ENCODE measurements at regions not wholly inside any gene's neighbourhood (a gene's known extent, or its start where the extent isn't known, plus 50 kb on each side); places are given as distances from the start of the nearest gene placed in this dataset.

DNA sequence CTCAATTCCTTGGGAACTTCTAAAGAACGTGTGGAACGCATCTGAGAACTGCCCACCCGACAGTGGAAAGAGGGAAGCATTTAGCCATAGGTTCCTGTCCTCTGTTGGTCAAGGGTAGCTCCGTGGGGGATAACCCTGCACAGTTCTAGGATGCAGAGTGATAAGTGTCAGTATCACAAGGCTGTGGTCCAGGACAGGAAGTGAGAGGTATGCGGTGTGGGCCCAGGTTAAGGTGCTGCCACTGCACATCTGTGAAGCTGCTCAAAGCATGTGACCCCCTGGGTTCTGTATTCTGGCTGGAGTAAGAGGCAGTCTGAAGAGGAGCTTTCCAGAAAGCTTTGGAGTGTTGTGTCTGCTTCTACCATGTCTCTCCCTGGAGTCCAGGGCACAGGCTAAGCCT lies 51.7 kb upstream of the HES1 start:
- H3K9me3 ChIP-seq (ENCODE audit: control insufficient read depth, low read depth, low read length), result no peaks in the 10 kb centered on the region
- H2BK20ac ChIP-seq (ENCODE audit: low read depth, low read length, poor library complexity, severe bottlenecking), result no peak overlapping the region
- peaks cover 49 to 57% of the 10 kb centered on the region in 2 experiments for H3K4me1 Mint-ChIP-seq
- H3K4me3 Mint-ChIP-seq, result no peak overlapping the region
- no peaks in the 10 kb centered on the region for H3K23me2 ChIP-seq (ENCODE audit: insufficient read length, low read depth, low read length, poor library complexity, severe bottlenecking)
- no peak overlapping the region for H2AK5ac ChIP-seq (ENCODE audit: insufficient read length, low read length)
- no peak overlapping the region for H3K9ac ChIP-seq (ENCODE audit: extremely low read depth, insufficient read length, low read length)
- no peak overlapping the region for H4K91ac ChIP-seq (ENCODE audit: insufficient read length, low read depth, low read length)
- no peak overlapping the region for H2BK12ac ChIP-seq (ENCODE audit: insufficient read length, low read depth, low read length)
- H2BK15ac ChIP-seq (ENCODE audit: low read depth, low read length), result no peak overlapping the region
- no peak overlapping the region for H3K23ac ChIP-seq (ENCODE audit: insufficient read length, low read depth, low read length)
- no peak overlapping the region for H3K56ac ChIP-seq (ENCODE audit: insufficient read length, low read depth, low read length)
- no peak for TF ChIP-seq CTCF (conservative IDR thresholded peaks at IDR 0.05)
- H3K27me3 Mint-ChIP-seq (ENCODE audit: low read depth), result peaks cover 21% of the 10 kb centered on the region
- DNase-seq, result no peak
- no peak overlapping the region for H3K18ac ChIP-seq (ENCODE audit: insufficient read length, low read depth, low read length)
- no peaks in the 10 kb centered on the region for H4K20me1 ChIP-seq (ENCODE audit: control insufficient read depth, insufficient read depth, insufficient read length)
- no peaks in the 10 kb centered on the region for H3K79me1 ChIP-seq (ENCODE audit: insufficient read depth, low read depth, low read length, poor library complexity, severe bottlenecking)
- H3K27ac Mint-ChIP-seq, result no peak overlapping the region
- no peak overlapping the region for H2BK120ac ChIP-seq (ENCODE audit: low read depth, low read length, poor library complexity, severe bottlenecking)
- H3K27me3 ChIP-seq (ENCODE audit: insufficient read depth, low read length), result no peaks in the 10 kb centered on the region
- no peak overlapping the region for H4K5ac ChIP-seq (ENCODE audit: insufficient read length, low read depth, low read length)
- no CpG with 5 or more reads among the region's 5 CpGs for WGBS (ENCODE audit: extremely low coverage, insufficient read length, low lambda C conversion rate)
- no peak overlapping the region for H3K27ac ChIP-seq (ENCODE audit: insufficient read length, low read depth, low read length)
- no peak overlapping the region for H4K8ac ChIP-seq (replicated peaks; ENCODE audit: insufficient read length, low read depth, low read length)
- H2AFZ ChIP-seq (ENCODE audit: low read length), result no peak overlapping the region
- H3K4ac ChIP-seq (ENCODE audit: low read depth, low read length), result no peak overlapping the region
- H2BK5ac ChIP-seq (ENCODE audit: insufficient read length, low read length), result no peak overlapping the region
- no peaks in the 10 kb centered on the region for H3K9me3 Mint-ChIP-seq
- H3K4me1 ChIP-seq (ENCODE audit: insufficient read depth, low read length), result peaks cover 3% of the 10 kb centered on the region; the same call in 1 of the 2 replicates
- H3T11ph ChIP-seq (ENCODE audit: low read length), result no peak overlapping the region
- peaks cover 0 to 2% (median 0%) of the 10 kb centered on the region in 3 experiments; a peak in 2 of 7 replicates for H3K36me3 Mint-ChIP-seq (ENCODE audit: insufficient read depth in 1 of 3, low read depth in 3 of 3)
- no peak overlapping the region for H3K4me2 ChIP-seq (ENCODE audit: insufficient read depth, insufficient read length, low read length)
- no peak overlapping the region; the same call in 1 of the 2 replicates for H3K14ac ChIP-seq (ENCODE audit: insufficient read depth, low read length)
- no peaks in the 10 kb centered on the region for H3K79me2 ChIP-seq (ENCODE audit: insufficient read depth, low read length)

All from H9 (cell line).